Lower leg skin (tissue), 3 donors: ENCODE measurements at regions not wholly inside any gene's neighbourhood (a gene's known extent, or its start where the extent isn't known, plus 50 kb on each side); places are given as distances from the start of the nearest gene placed in this dataset.

ENCODE experiments used
- POLR2A ChIP-seq, 2 donors: fragments of 450-650 bp; IDR thresholded peaks; one replicate each; pipeline ENCODE4 v1.6.1; 2016 to 2017; ENCODE audit warnings: antibody characterized with exemption in 2 of 2, mild to moderate bottlenecking in 1 of 2, moderate library complexity in 1 of 2
- TF ChIP-seq, protein P1 (sequence below), 3 donors: fragments of 450-650 bp; IDR thresholded peaks; one replicate each; pipeline ENCODE4 v1.5.1; 2016; ENCODE audit warnings: antibody characterized with exemption in 3 of 3, mild to moderate bottlenecking in 3 of 3, moderate library complexity in 2 of 3

DNA sequence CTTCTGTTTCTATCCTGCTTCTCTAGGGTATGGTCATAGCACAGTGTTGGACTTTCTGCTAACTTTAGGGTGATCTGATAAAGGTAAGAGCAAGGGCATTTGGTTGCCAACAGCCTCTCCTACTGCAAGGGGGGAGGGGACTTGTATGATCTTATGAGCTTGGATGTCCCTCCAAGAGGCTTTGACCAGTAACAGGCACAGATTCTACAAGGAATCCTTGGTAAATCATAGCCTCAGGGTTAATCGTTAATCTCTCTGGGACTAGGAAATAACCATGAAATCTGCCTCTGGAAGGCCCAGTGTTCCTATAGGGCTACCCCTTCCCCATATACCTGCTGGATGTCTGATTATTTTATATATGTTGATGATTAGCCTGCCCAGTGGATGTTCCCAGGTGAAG, 134.8 kb upstream of the TNFSF4 start:
- TF ChIP-seq, protein P1, sequence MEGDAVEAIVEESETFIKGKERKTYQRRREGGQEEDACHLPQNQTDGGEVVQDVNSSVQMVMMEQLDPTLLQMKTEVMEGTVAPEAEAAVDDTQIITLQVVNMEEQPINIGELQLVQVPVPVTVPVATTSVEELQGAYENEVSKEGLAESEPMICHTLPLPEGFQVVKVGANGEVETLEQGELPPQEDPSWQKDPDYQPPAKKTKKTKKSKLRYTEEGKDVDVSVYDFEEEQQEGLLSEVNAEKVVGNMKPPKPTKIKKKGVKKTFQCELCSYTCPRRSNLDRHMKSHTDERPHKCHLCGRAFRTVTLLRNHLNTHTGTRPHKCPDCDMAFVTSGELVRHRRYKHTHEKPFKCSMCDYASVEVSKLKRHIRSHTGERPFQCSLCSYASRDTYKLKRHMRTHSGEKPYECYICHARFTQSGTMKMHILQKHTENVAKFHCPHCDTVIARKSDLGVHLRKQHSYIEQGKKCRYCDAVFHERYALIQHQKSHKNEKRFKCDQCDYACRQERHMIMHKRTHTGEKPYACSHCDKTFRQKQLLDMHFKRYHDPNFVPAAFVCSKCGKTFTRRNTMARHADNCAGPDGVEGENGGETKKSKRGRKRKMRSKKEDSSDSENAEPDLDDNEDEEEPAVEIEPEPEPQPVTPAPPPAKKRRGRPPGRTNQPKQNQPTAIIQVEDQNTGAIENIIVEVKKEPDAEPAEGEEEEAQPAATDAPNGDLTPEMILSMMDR (IDR thresholded peaks at IDR 0.05) = no peak
- no peak for TF ChIP-seq POLR2A (IDR thresholded peaks at IDR 0.05)
